ENCODE measurements at regions not wholly inside any gene's neighbourhood (a gene's known extent, or its start where the extent isn't known, plus 50 kb on each side); places are given as distances from the start of the nearest gene placed in this dataset.
A peak's percentile ranks its signal among the peaks of the same experiment; 100 is the strongest.

- no peak for ATAC-seq
- TF ChIP-seq PATZ1 (CRISPR knock-in tag; IDR thresholded peaks at IDR 0.05; ENCODE audit: borderline replicate concordance) (no peak), CSRNP3 (CRISPR knock-in tag; IDR thresholded peaks at IDR 0.05) (no peak), TOX (CRISPR knock-in tag; IDR thresholded peaks at IDR 0.05; ENCODE audit: borderline replicate concordance) (no peak)
These were observed 60.8 kb upstream of the F3 start for GRCh38 chr1:94602316-94602715.

- no peak for ATAC-seq
- no peak for TF ChIP-seq CREB5 (CRISPR knock-in tag; IDR thresholded peaks at IDR 0.05; ENCODE audit: low read depth)
- TF ChIP-seq TSHZ2 (CRISPR knock-in tag; IDR thresholded peaks at IDR 0.05), result no peak
- no peak for TF ChIP-seq ZC3H10 (CRISPR knock-in tag; IDR thresholded peaks at IDR 0.05)
- no peak for TF ChIP-seq GLIS3 (CRISPR knock-in tag; IDR thresholded peaks at IDR 0.05)
- TF ChIP-seq PPARA (CRISPR knock-in tag; IDR thresholded peaks at IDR 0.05; ENCODE audit: borderline replicate concordance), result no peak
- TF ChIP-seq ZNF70 (CRISPR knock-in tag; IDR thresholded peaks at IDR 0.05), result no peak
- no peak for TF ChIP-seq ZFP30 (CRISPR knock-in tag; IDR thresholded peaks at IDR 0.05)
- TF ChIP-seq SNAI2 (CRISPR knock-in tag; IDR thresholded peaks at IDR 0.05), result no peak
- TF ChIP-seq ZNF565 (CRISPR knock-in tag; conservative IDR thresholded peaks at IDR 0.05; ENCODE audit: low read depth), result no peak
- no peak for TF ChIP-seq ISL1 (CRISPR knock-in tag; IDR thresholded peaks at IDR 0.05)
- no peak for TF ChIP-seq PATZ1 (CRISPR knock-in tag; IDR thresholded peaks at IDR 0.05; ENCODE audit: borderline replicate concordance)
- TF ChIP-seq ZNF8 (CRISPR knock-in tag; IDR thresholded peaks at IDR 0.05), result no peak
- no peak for TF ChIP-seq ZFP3 (CRISPR knock-in tag; IDR thresholded peaks at IDR 0.05)
These were observed 59.0 kb upstream of the F3 start for GRCh38 chr1:94600556-94600955.

- ATAC-seq, result peak; percentile 76
These were observed 57.7 kb upstream of the F3 start for GRCh38 chr1:94599095-94599813.

More at GRCh38 chr1:94599095-94599813, 57.7 kb upstream of the F3 start:
- TF ChIP-seq OSR1 (CRISPR knock-in tag; IDR thresholded peaks at IDR 0.05) (no peak), GLIS3 (CRISPR knock-in tag; IDR thresholded peaks at IDR 0.05) (no peak), ESRRG (CRISPR knock-in tag; IDR thresholded peaks at IDR 0.05) (no peak), ZNF70 (CRISPR knock-in tag; IDR thresholded peaks at IDR 0.05) (no peak), ZFP30 (CRISPR knock-in tag; IDR thresholded peaks at IDR 0.05) (no peak), BACH2 (CRISPR knock-in tag; IDR thresholded peaks at IDR 0.05; ENCODE audit: borderline replicate concordance) (no peak), PPARA (CRISPR knock-in tag; IDR thresholded peaks at IDR 0.05; ENCODE audit: borderline replicate concordance) (no peak), TCF4 (CRISPR knock-in tag; IDR thresholded peaks at IDR 0.05; ENCODE audit: borderline replicate concordance) (no peak), ZFP3 (CRISPR knock-in tag; IDR thresholded peaks at IDR 0.05) (no peak), PATZ1 (CRISPR knock-in tag; IDR thresholded peaks at IDR 0.05; ENCODE audit: borderline replicate concordance) (no peak), SNAI2 (CRISPR knock-in tag; IDR thresholded peaks at IDR 0.05) (no peak), ISL1 (CRISPR knock-in tag; IDR thresholded peaks at IDR 0.05) (no peak), ARNTL (CRISPR knock-in tag; IDR thresholded peaks at IDR 0.05; ENCODE audit: borderline replicate concordance, low read depth) (no peak), ZNF8 (CRISPR knock-in tag; IDR thresholded peaks at IDR 0.05) (no peak), CSRNP3 (CRISPR knock-in tag; IDR thresholded peaks at IDR 0.05) (no peak), ZC3H10 (CRISPR knock-in tag; IDR thresholded peaks at IDR 0.05) (no peak)
